Lower lobe of right lung (tissue), 2 donors: ENCODE measurements at regions not wholly inside any gene's neighbourhood (a gene's known extent, or its start where the extent isn't known, plus 50 kb on each side); places are given as distances from the start of the nearest gene placed in this dataset.
A peak's percentile ranks its signal among the peaks of the same experiment; 100 is the strongest.
"Not testable (repeated sequence)": the region's sequence is repeated elsewhere in the genome, so short reads cannot be mapped to it uniquely, and the experiment has no call there.

Source experiments
- ATAC-seq, 2 donors: fragments of 200-7000 bp; cut with Tn5 transposase; one replicate each; pipeline ENCODE4 v1.9.1; 2020 to 2022; ENCODE audit warnings: mild to moderate bottlenecking in 2 of 2, moderate library complexity in 2 of 2
- DNase-seq: peaks from one replicate; pipeline ENCODE4 v3.0.0-alpha.2; 2020
- H3K27ac ChIP-seq: fragments of 200-600 bp; one replicate; pipeline ENCODE4 v1.8.0; 2022
- H3K27me3 ChIP-seq: fragments of 200-600 bp; one replicate; pipeline ENCODE4 v1.8.0; 2022; ENCODE audit warnings: low read depth
- H3K36me3 ChIP-seq: fragments of 200-600 bp; one replicate; pipeline ENCODE4 v1.8.0; 2022; ENCODE audit warnings: mild to moderate bottlenecking
- H3K4me1 ChIP-seq: fragments of 200-600 bp; one replicate; pipeline ENCODE4 v1.8.0; 2022
- H3K4me3 ChIP-seq: fragments of 200-600 bp; one replicate; pipeline ENCODE4 v1.8.0; 2022; ENCODE audit warnings: mild to moderate bottlenecking
- H3K9me3 ChIP-seq: fragments of 200-600 bp; one replicate; pipeline ENCODE4 v1.8.0; 2022
- intact Hi-C: fragments of 100-400 bp; cut with DNase I; formaldehyde crosslinking; loops from one replicate; pipeline ENCODE4 v1.11.0; 2022
- TF ChIP-seq, protein P1 (sequence below): fragments of 200-600 bp; IDR thresholded peaks from one replicate; pipeline ENCODE4 v1.8.0; 2022; ENCODE audit warnings: antibody characterized with exemption, mild to moderate bottlenecking
- donor health status: DM: no; HTN: yes; CAD: no; lungs with severe emphysema.

DNA sequence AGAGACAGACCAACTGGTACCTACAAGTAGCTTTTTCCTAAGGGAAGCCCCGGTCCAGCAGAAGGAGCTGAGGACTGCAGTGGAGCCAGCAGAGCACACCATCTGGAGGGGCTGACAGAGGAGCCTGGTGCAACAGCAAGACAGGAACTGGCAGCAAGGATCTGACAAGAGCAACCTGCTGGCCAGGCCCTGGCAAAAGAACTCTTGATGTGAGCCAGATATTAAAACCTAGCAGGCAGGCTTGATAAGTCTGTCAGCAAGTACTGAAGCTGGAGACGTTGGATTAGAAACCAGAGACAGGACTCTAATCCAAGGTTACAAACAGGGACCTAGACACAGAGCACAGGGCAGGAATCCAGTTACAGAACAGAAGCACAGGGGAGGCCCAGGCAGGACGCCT, 260.7 kb upstream of the MGAT5 start:
- Histone ChIP-seq H3K4me3 (no peak overlapping the region), H3K4me1 (no peaks in the 10 kb centered on the region), H3K27ac (no peak overlapping the region), H3K27me3 (no peaks in the 10 kb centered on the region), H3K9me3 (no peaks in the 10 kb centered on the region), H3K36me3 (no peaks in the 10 kb centered on the region)
- ATAC-seq (peak; percentile 38 to 39), DNase-seq (no peak)
- intact Hi-C loops = no loop called here
- TF ChIP-seq, protein P1, sequence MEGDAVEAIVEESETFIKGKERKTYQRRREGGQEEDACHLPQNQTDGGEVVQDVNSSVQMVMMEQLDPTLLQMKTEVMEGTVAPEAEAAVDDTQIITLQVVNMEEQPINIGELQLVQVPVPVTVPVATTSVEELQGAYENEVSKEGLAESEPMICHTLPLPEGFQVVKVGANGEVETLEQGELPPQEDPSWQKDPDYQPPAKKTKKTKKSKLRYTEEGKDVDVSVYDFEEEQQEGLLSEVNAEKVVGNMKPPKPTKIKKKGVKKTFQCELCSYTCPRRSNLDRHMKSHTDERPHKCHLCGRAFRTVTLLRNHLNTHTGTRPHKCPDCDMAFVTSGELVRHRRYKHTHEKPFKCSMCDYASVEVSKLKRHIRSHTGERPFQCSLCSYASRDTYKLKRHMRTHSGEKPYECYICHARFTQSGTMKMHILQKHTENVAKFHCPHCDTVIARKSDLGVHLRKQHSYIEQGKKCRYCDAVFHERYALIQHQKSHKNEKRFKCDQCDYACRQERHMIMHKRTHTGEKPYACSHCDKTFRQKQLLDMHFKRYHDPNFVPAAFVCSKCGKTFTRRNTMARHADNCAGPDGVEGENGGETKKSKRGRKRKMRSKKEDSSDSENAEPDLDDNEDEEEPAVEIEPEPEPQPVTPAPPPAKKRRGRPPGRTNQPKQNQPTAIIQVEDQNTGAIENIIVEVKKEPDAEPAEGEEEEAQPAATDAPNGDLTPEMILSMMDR = no peak

DNA sequence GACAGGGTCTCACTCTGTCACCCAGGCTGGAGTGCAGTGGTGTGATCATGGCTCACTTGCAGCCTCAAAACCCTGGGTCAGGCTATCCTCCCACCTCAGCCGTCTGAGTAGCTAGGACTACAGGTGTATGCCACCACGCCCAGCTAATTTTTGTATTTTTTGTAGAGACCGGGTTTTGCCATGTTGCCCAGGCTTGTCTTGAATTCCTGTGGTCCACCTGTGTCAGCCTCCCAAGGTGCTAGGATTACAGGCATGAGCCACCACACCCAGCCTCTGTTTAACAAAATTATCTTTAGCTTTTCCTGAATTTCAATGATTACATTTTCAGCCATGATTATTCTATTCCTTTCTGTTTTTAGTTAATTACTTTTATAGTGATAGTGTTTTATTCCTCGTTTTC, 255.1 kb upstream of the MGAT5 start:
- H3K4me1 ChIP-seq, H3K4me3 ChIP-seq, intact Hi-C loops, H3K36me3 ChIP-seq, ATAC-seq, H3K27ac ChIP-seq, H3K9me3 ChIP-seq, DNase-seq, H3K27me3 ChIP-seq: not testable (repeated sequence)

DNA sequence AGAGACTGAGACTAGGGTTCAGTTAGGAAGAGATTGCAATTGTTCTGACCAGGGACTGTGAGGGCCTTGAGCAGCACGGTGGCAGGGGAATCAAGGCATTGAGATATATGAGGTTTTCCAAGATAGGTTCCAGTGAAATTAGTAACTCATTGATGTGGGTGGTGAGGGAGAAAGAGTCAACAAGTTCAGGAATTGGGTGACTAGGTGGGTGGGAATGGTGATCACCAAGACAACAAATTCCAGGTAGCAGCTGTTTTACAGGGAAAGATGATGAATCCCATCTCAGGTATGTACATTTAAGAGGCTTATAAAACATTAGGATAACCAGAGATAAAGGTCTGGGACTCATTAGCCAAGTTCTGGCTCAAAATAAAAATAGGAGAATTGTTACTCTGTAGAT, 251.5 kb upstream of the MGAT5 start:
- Histone ChIP-seq H3K4me3 (no peak overlapping the region), H3K27me3 (peaks cover 6% of the 10 kb centered on the region), H3K9me3 (no peaks in the 10 kb centered on the region), H3K4me1 (no peaks in the 10 kb centered on the region), H3K27ac (no peak overlapping the region), H3K36me3 (no peaks in the 10 kb centered on the region)
- intact Hi-C loops = no loop called here
- DNase-seq (no peak), ATAC-seq (no peak)
- TF ChIP-seq, protein P1 = no peak

DNA sequence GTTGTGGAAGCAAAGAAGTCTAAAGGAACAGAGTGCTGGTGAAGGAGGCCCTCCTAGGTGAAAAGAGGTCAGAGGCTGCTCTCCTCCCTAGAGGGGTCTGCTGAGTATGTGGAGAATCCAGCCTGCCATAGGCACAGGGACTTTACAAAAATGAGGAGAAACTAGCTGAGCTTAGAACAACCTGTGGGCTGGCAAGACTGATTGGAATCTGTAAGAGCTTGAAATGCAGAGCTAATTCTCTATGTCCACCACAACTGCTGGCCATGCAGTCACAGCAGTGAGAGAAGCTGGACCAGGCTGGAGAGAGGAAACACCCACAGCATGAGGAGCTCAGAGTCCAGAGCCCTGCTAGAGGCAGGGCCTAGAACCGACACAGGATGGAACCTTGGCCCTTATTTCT, 251.0 kb upstream of the MGAT5 start:
- Histone ChIP-seq H3K4me1 (no peaks in the 10 kb centered on the region), H3K36me3 (no peaks in the 10 kb centered on the region), H3K9me3 (no peaks in the 10 kb centered on the region), H3K27ac (no peak overlapping the region), H3K4me3 (no peak overlapping the region), H3K27me3 (peaks cover 6% of the 10 kb centered on the region)
- DNase-seq (no peak), ATAC-seq (no peak)
- TF ChIP-seq, protein P1 = no peak
- intact Hi-C loops = no loop called here

DNA sequence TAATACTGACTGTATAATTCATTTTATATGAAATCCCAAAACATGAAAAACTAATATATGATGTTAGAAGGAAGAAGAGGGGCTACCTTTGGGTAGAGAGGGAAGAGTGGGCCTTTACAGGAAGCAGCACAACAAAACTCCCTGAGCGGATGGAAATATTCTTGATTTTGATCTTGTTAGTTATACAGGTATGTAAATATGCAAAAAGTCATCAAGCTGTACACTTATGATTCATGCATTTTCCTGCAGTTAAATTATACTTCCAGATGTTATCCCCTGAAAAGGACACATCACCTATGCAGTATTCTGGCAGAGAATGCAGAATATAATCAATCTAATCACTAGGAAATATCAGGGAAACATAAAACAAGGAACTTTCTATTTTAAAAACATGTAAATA, 249.4 kb upstream of the MGAT5 start:
- no peaks in the 10 kb centered on the region for H3K4me1 ChIP-seq
- no peaks in the 10 kb centered on the region for H3K27me3 ChIP-seq
- TF ChIP-seq, protein P1 = no peak
- ATAC-seq (no peak), DNase-seq (no peak)
- H3K4me3 ChIP-seq = no peak overlapping the region
- no peaks in the 10 kb centered on the region for H3K36me3 ChIP-seq
- intact Hi-C loops = no loop called here
- no peaks in the 10 kb centered on the region for H3K9me3 ChIP-seq
- H3K27ac ChIP-seq = no peak overlapping the region

DNA sequence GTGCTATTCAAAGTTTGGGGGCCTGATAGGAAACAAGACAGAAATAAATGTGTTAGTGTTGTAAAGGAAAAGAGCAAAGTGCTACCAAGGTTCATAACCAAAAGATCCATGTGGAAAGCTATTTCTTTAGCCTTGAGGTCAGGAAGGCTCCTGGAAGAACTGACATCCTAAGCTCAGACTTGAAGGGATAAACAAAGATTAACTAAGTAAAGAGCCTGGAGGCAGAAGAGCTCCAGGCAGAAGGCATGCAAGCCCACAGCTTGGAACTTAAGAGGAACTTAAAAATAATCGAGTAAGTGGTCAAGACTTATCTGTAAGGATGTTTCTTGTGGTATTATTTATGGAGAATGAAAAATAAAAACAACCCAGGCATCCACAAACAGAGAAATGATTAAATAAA, 245.0 kb upstream of the MGAT5 start:
- H3K9me3 ChIP-seq = no peaks in the 10 kb centered on the region
- no peak for ATAC-seq
- no peak overlapping the region for H3K27ac ChIP-seq
- no peak overlapping the region for H3K4me3 ChIP-seq
- no peaks in the 10 kb centered on the region for H3K36me3 ChIP-seq
- H3K27me3 ChIP-seq = no peaks in the 10 kb centered on the region
- intact Hi-C loops = no loop called here
- DNase-seq = no peak
- H3K4me1 ChIP-seq = no peaks in the 10 kb centered on the region
- TF ChIP-seq, protein P1 = no peak
